ENCODE measurements at regions not wholly inside any gene's neighbourhood (a gene's known extent, or its start where the extent isn't known, plus 50 kb on each side); places are given as distances from the start of the nearest gene placed in this dataset.

DNA sequence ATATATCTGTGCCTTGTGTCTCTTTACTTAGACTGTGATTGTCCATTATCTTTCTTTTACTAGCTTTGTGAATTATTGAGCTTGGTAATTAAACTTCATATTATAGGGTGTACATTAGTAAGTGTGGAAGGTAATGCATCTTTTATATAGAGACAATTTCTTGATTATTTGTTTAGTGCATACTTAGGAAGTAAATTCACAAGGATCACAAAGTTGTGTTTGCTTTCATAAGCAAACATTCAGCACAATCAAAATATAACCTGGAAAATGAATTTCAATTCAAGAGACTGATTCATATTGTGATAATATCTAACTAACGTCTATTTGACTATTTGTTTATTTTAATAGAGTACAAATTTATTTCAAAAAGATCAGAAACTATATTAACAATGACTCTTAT is 749.9 kb upstream of the NUDT12 start:
- no peaks in the 10 kb centered on the region for H3K27me3 ChIP-seq (replicated peaks in 1 of 4; ENCODE audit: control extremely low read depth in 1 of 4, control insufficient read depth in 3 of 4, insufficient read depth in 4 of 4, low read length in 3 of 4)
- no peak for ATAC-seq (ENCODE audit: low read depth)
- no peak for TF ChIP-seq EZH2 (IDR thresholded peaks at IDR 0.05; ENCODE audit: borderline replicate concordance, insufficient read depth, low read depth, low read length, poor library complexity, severe bottlenecking)
- TF ChIP-seq, protein P1, sequence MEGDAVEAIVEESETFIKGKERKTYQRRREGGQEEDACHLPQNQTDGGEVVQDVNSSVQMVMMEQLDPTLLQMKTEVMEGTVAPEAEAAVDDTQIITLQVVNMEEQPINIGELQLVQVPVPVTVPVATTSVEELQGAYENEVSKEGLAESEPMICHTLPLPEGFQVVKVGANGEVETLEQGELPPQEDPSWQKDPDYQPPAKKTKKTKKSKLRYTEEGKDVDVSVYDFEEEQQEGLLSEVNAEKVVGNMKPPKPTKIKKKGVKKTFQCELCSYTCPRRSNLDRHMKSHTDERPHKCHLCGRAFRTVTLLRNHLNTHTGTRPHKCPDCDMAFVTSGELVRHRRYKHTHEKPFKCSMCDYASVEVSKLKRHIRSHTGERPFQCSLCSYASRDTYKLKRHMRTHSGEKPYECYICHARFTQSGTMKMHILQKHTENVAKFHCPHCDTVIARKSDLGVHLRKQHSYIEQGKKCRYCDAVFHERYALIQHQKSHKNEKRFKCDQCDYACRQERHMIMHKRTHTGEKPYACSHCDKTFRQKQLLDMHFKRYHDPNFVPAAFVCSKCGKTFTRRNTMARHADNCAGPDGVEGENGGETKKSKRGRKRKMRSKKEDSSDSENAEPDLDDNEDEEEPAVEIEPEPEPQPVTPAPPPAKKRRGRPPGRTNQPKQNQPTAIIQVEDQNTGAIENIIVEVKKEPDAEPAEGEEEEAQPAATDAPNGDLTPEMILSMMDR (IDR thresholded peaks at IDR 0.05): no peak
- no peak overlapping the region for H3K27ac Mint-ChIP-seq
- no peak for DNase-seq
- peaks cover 0 to 2% (median 0%) of the 10 kb centered on the region in 3 donors for H3K9me3 ChIP-seq (ENCODE audit: control extremely low read depth in 1 of 3, control insufficient read depth in 2 of 3, insufficient read depth in 1 of 3, low read length in 2 of 3)
- H3K9ac ChIP-seq (ENCODE audit: low read length): no peak overlapping the region
- intact Hi-C loops (cut with micrococcal nuclease): no loop called here
- no peaks in the 10 kb centered on the region for H3K27me3 Mint-ChIP-seq
- H3K4me3 Mint-ChIP-seq: no peak overlapping the region
- H3K4me3 ChIP-seq (ENCODE audit: control extremely low read depth in 1 of 5, extremely low read depth in 1 of 5, insufficient read depth in 1 of 5, low read depth in 2 of 5, low read length in 4 of 5): no peak overlapping the region
- H3K36me3 ChIP-seq (replicated peaks in 1 of 2; ENCODE audit: control extremely low read depth in 1 of 2, control insufficient read depth in 1 of 2, extremely low read depth in 1 of 2, insufficient read depth in 2 of 2, low read length in 1 of 2): no peaks in the 10 kb centered on the region
- ChIA-PET POLR2A (no interaction called here), CTCF (no interaction called here)
- no peak overlapping the region for H3K27ac ChIP-seq (ENCODE audit: low read length in 2 of 2)
- no peaks in the 10 kb centered on the region for H4K20me1 ChIP-seq (ENCODE audit: control insufficient read depth, insufficient read depth, low read length, poor library complexity, severe bottlenecking)
- no peaks in the 10 kb centered on the region for H3K79me2 ChIP-seq (ENCODE audit: control insufficient read depth, insufficient read depth, low read length)
- H3K9me3 Mint-ChIP-seq (ENCODE audit: insufficient read depth): no peaks in the 10 kb centered on the region
- H2AFZ ChIP-seq (ENCODE audit: insufficient read depth, low read depth, low read length, poor library complexity, severe bottlenecking): no peak overlapping the region
- no CpG with 5 or more reads among the region's 1 CpG for WGBS (ENCODE audit: insufficient coverage)
- no peaks in the 10 kb centered on the region for H3K4me1 ChIP-seq (ENCODE audit: control insufficient read depth in 2 of 2, insufficient read depth in 2 of 2, low read length in 2 of 2)
- H3K4me2 ChIP-seq (replicated peaks; ENCODE audit: low read depth, low read length, poor library complexity, severe bottlenecking): no peak overlapping the region
- H3K4me1 Mint-ChIP-seq: no peaks in the 10 kb centered on the region

DNA sequence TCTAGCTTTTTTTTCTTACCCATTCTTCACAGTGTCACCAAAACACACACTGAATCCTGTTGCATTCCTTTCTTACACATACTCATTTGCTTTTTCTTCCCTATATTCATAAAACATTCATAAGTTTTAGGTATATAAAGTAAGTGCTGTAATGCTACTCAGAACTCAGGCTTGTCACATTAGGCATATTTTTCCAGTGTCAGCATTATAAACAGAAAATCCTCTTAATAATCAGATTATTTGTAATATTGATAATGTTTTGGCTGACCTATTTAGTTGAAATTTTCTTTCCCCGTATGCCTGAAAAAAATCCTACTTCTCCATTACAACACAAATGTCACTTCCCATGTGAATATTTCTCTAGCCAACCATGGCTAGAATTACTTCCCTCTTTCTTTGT is 743.0 kb upstream of the NUDT12 start:
- Mint-ChIP-seq H3K27me3 (no peaks in the 10 kb centered on the region), H3K4me1 (no peaks in the 10 kb centered on the region), H3K4me3 (no peak overlapping the region), H3K27ac (no peak overlapping the region), H3K9me3 (ENCODE audit: insufficient read depth) (no peaks in the 10 kb centered on the region)
- Histone ChIP-seq H3K4me3 (ENCODE audit: control extremely low read depth in 1 of 5, extremely low read depth in 1 of 5, insufficient read depth in 1 of 5, low read depth in 2 of 5, low read length in 4 of 5) (no peak overlapping the region), H3K27me3 (replicated peaks in 1 of 4; ENCODE audit: control extremely low read depth in 1 of 4, control insufficient read depth in 3 of 4, insufficient read depth in 4 of 4, low read length in 3 of 4) (no peaks in the 10 kb centered on the region), H3K9ac (ENCODE audit: low read length) (no peak overlapping the region), H4K20me1 (ENCODE audit: control insufficient read depth, insufficient read depth, low read length, poor library complexity, severe bottlenecking) (no peaks in the 10 kb centered on the region), H3K4me2 (replicated peaks; ENCODE audit: low read depth, low read length, poor library complexity, severe bottlenecking) (no peak overlapping the region), H3K4me1 (ENCODE audit: control insufficient read depth in 2 of 2, insufficient read depth in 2 of 2, low read length in 2 of 2) (no peaks in the 10 kb centered on the region), H3K27ac (ENCODE audit: low read length in 2 of 2) (no peak overlapping the region), H3K9me3 (ENCODE audit: control extremely low read depth in 1 of 3, control insufficient read depth in 2 of 3, insufficient read depth in 1 of 3, low read length in 2 of 3) (no peaks in the 10 kb centered on the region), H3K79me2 (ENCODE audit: control insufficient read depth, insufficient read depth, low read length) (no peaks in the 10 kb centered on the region), H3K36me3 (replicated peaks in 1 of 2; ENCODE audit: control extremely low read depth in 1 of 2, control insufficient read depth in 1 of 2, extremely low read depth in 1 of 2, insufficient read depth in 2 of 2, low read length in 1 of 2) (no peaks in the 10 kb centered on the region), H2AFZ (ENCODE audit: insufficient read depth, low read depth, low read length, poor library complexity, severe bottlenecking) (no peak overlapping the region)
- CTCF ChIA-PET: no interaction called here
- ATAC-seq (ENCODE audit: low read depth) (no peak), DNase-seq (no peak)
- no CpG with 5 or more reads among the region's 1 CpG for WGBS (ENCODE audit: insufficient coverage)
- POLR2A ChIA-PET: no interaction called here
- TF ChIP-seq, protein P1 (IDR thresholded peaks at IDR 0.05): no peak
- TF ChIP-seq EZH2 (IDR thresholded peaks at IDR 0.05; ENCODE audit: borderline replicate concordance, insufficient read depth, low read depth, low read length, poor library complexity, severe bottlenecking): no peak
- intact Hi-C loops (cut with micrococcal nuclease): no loop called here
